Kasumi-1 (cell line): ENCODE measurements at regions not wholly inside any gene's neighbourhood (a gene's known extent, or its start where the extent isn't known, plus 50 kb on each side); places are given as distances from the start of the nearest gene placed in this dataset.
"Not testable (repeated sequence)": the region's sequence is repeated elsewhere in the genome, so short reads cannot be mapped to it uniquely, and the experiment has no call there.

Experiments used
- DNase-seq, 2 experiments: peaks; one replicate each; lab custom pipeline; 2025; lab: John Stamatoyannopoulos, UW

DNA sequence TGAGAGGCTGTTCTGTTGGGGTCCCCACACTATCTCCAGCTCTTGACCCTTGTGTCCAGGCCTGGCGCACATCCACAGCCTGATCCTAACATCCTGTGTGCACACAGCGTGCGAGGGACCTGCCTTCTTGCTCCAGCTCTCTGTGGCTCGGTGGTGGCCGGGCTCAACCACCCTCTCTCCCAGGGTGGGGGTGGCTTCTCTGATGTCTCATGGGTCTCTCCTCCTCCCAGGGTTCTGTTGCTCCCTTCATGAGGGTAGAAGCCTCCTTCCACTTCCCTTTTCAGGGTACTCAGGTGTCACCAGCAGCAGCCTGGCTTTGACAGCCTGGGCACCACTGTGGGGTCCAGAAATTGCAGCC is 196.9 kb upstream of the RAB6C start:
- no peak for DNase-seq

DNA sequence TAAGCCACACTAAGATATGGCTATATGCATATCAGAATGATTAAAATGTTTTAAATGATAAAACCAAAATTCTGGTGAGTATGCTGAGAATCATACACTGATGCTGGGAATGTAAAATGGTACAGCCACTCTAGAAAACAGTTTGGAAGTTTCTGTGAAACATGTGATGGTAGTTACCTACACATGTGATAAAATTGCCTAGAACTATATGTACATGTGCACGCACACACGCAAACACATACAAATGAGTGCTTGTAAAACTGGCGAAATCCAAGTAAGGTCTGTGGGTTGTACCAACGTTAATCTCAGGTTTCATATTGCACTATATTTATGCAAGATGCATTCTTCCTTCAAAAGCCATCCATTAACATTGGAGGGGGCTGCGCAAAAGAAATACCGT is 195.0 kb upstream of the RAB6C start:
- no peak for DNase-seq

DNA sequence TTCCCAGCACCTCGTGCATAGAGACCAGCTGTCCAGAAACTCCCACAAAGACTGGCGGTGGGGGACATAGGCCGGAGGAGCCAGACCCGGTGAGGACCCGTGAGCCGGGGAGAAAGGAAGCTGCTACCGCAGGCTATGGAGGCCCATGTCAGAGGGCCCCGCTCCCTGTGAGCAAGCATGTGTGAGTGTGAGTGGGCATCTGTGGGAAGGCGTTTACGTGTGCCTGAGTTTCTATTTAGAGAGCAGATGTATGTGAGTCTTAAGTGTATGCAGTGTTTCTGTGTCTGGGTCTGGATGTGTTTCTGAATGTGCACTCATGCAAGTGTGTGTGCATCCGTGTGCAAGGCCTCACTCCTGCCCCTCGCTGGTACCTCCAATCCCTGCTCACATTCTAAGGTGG is 187.8 kb upstream of the RAB6C start:
- DNase-seq, result no peak

DNA sequence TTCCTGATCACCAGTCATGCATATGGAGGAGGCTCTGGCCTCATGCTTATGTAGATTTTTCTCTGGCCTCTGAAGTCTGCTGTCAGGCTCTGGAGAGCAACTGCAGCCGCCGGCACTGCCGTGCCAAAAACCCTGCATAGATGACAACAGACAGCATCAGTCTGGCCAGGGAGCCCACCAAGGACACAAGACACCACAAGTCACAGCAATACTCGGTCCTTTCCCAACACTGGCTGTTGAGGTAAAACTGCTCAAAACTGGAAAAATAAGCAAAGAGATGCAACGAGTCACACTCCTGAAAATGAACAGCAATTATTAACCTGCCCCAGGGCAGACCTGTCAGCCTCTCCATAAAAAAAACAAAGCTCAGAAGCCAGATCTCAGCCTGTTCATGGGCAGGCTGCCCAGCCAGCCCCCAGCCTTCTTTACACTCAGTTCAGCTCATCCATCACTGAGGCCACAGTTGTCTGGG is 186.0 kb upstream of the RAB6C start:
- no peak for DNase-seq

DNA sequence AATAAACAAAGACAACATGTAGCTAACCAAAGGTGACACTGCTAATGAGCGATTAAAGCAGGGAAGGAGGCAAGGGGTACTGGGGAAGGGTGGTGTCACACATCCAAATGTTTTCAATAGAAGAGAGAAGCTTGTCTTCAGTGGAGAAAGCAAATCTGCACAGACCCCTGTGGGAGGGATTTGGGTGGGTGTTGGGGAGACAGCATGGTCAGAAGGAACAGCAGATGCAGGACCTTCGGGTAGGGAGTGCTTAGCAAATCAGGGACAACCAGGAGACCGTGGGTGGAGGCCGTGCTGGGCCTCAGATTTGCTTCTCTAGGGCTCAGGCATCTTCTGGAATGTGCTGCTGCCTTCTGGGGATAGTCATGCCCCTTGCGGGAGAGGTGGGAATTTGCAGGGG is 185.3 kb upstream of the RAB6C start:
- DNase-seq, result no peak

DNA sequence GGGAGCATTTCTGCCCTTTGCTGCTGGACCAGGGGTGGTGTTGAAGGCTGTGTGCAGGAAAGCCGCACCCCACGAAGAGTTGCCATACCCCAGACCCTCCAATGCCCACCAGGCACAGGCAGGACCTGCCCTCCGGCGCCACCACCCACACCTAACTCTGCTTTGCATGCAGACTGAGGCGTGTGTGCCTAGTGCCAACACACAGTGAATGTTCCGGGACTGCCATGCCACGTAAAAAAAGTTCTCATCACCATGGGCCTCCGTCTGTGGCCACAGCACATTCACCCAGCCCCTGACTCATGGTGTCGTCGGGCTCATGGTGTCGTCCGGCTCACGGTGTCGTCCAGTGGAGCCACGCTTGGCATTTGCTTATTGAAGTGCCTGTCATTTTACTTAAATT is 184.9 kb upstream of the RAB6C start:
- no peak for DNase-seq

DNA sequence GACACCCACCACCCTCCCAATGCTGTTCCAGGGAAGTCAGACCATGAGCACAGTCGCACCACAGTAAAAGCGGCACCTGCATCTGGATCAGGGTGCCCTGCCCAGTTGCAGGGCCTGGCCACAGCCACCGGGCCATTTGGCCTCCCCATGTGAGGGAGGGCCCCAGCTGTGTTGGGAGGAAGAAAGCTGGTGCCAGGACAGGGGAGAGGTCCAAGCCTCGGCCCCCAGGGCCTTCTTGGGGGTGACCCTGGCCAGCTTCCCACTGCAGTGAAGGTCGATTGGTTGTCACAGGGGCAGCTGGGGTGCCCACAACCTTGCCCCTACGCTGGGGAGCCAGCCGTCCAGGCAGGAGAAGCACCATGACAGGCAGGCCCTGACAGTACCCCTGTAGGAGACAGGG is 183.2 kb upstream of the RAB6C start:
- DNase-seq, result no peak

DNA sequence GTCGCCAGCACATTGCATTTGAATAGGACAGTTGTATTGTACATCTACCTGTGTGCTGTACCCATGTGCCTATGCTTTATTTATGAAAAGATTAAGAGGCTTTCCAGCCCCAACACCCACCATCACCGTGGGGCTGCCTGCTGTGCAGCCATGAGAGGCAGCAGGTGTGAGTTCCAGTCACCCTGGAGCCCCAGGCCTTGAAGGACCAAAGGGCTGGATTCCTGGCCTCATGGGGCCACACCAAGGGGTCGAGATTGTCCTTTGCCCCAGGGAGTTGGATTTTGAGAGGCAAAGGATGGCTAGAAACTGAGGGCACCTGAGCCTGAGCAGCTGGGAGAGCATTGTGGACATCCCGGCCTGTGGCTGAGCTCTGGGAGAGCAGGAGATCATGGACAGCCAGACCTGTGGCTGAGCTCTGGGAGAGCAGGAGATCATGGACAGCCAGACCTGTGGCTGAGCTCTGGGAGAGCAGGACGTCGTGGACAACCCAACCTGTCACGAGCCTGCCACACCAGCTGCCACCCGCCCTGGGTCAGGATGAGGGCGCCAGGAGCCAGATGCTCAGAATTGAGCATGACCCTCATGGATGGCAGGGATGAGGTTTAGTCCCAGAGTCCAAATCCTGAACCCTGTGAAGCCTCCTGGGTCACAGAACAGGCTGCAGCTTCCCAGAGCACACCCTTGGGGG is 182.5 kb upstream of the RAB6C start:
- no peak for DNase-seq

DNA sequence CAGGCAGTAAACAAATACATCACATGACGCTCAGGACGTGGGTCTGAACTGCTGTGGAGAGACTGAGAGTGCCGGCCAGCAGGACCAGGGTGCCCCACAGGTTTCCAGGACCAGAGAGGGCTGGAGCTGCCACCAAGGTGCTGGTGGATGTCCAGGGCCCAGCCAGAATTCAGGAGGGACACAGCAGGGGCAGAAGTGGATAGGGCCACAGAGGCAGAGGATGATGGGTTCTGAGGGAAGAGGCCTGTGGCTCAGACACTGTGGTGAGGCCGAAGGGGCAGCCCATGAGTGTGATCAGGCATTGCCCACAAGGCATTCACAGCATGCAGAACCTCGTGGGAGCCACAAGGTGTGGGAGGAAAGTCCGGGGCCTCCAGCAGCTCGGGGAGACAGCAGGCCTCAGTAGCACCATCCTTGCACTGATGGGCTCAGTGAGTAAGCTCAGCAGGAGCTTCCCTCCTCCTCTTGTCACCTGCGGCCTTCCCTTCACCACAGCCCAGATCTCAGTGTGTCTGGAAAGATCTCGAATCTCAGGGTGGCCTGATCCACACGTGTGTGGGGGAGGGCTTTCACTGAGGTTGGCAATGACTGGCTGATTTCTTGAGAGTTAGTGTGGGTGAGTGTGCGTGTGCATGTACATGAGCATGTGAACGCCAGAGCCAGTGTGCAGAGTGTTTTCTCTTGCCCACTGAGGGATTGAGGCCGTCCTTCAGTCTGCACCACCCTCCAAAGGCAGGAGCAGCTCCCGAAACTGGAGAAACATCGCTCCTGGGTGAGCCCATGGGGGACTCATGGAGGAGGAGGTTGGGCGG is 181.8 kb upstream of the RAB6C start:
- no peak for DNase-seq

DNA sequence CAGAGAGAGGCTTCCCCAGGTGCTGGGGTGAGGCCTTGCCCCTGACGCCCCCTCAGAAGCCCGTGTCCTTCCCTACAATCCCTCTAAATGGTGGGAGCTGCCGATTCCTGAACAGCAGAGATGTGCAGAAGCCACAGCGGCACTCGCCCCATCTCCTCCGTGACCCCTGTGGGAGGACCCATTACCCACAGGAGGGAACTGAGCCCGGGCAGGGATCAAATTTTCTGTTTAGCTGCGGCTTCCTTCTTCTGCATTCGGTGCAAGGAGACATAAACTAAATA is 181.2 kb upstream of the RAB6C start:
- DNase-seq, result no peak

DNA sequence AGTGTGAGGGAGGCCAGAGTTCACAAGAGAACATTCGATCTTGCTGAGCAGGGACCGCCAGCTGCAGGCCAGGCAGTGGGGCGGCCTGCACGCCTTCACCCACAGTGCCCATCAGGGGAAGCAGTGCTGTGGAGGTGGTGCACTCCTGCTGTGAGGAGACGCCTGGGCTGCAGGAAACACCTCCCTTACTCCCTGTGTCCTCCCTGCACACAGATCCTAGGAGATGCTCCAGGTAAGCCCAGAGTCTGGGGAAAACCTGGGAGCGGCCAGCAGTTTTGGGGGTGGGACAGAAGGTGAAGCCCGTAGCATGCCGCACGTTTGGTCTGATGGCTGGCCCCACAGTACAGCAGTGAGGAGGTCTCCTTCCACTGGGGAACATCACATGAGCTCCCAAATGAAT is 180.8 kb upstream of the RAB6C start:
- no peak for DNase-seq

DNA sequence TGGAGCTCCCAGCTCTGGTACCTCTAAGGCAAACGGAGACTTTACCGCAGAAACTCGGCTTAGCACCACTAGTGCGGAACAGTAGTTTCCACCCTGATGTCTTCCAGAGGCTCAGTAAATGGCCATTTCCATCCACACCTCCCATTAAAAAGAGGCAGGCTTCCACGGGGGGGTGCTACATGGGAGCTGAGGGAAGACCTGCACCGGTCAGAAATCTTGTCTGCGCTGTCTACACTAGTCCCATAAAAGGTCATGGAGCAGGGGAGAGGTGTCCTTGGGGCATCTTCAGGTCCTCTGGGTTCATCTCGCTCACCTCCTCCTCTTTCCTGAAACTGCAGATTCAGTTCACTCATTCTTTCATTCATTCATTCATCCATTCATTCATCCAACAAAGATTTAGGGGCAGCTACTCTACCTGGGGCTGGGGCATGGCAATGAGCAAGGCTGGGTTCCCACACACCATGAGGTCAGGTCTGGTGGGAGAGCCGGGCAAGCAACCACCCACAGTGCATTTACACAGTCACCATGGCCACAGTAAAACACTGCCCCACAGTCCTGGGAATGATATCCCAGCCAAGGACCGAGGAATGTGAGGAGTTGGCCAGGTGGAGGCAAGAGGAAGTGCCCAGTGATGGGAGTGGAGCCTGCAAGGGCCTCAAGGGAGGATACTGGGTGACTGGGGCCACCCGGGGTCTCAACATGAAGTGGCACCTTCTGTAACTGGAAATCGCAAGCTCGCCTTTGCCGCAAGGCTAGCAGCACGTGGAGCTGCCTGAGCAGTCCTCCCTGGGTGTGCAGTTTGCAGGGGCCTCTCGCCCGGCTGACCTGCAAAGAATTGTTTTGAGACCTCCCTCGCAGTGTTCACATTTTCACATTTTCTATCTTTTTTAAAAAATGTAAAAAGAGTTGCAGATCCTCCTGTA is 180.2 kb upstream of the RAB6C start:
- no peak for DNase-seq

DNA sequence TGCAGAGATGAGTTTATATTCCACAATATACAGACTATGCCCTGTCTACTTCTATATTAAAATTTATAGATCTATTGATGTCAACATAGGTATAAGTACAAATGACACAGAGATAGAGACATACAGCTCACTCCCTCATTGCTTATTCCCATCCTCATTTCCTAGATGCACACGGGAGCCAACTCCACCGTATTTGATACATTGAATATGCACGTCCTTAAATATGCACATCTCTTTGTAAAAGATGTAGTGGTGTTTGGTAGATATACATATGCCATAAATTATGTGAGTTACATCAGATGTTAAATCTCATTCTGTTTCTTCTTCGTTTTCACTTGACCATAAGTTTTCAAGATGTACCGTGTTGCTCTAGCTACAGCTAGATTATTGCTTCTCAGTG is 179.2 kb upstream of the RAB6C start:
- DNase-seq, result no peak

DNA sequence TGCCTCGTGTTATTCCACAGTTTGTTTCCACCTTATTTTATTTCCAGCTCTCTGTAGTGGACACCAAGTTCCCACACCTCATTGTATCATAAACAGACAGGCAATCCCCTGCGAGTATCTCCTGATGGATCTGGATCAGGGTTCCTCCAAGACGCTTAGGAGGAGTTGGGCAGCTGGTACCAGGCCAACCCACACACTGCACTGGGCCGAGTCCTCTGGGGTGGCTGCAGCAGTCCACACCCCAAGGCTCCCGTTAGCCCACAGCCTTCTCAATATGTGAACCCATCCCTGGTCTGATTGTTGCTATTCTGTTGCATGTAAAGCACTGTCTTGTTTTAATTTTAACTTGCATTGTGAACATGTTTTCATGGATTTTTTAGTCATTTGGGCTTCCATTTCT is 178.8 kb upstream of the RAB6C start:
- DNase-seq, result no peak

DNA sequence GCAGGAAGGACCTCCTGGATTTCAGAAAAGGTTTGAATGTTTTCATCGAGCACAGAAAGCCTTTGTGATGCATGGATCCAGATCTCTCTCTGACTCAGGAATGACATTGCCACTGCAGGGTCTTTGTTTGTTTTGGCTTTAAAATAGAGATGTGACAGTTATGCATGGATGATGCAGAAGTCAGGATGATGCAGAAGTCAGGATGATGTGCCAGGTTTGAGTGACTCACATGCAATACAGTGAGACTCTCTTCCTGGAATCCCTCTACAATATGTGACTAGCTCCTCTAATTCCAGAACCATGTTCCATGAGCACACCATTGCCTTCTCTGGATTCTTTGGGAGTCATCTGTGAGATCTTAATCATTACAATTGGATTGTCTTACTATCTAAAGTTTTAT is 177.9 kb upstream of the RAB6C start:
- no peak for DNase-seq

DNA sequence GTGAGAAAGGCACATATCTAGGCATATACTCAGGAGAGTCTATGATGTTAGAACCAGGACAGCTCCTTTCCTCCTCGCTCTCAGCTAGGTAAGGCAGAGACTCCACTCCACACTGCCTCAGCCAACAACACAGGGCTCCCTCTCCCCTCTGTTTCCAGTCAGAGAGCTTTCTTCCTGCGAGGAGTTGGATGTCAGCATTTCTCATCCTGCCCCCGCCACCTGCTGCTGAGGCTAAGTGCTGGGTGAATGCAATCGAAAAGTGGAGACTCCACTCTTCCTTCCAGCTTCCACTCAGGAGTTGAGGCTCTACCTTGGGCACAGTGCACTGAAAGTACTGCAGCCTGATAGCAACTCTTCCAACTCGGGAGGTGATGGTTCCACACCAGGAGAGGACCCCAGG is 177.2 kb upstream of the RAB6C start:
- DNase-seq, result no peak

DNA sequence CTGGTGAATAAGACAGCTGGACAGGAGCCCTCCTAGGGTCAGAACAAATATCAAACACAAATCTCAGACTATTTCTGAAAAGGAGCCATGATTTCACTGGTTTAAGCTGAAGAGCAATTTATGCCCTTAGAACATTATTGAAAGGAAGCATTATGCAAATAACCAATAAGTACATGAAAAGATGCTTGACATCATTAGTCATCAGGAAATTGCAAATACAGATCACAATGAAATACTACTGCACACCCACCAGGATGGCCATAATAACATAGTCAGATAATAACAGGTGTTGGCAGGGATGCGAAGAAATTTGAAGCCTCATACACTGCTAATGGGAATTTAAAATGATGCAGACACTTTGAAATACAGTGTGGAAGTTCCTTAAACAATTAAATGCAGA is 176.4 kb upstream of the RAB6C start:
- no peak for DNase-seq

DNA sequence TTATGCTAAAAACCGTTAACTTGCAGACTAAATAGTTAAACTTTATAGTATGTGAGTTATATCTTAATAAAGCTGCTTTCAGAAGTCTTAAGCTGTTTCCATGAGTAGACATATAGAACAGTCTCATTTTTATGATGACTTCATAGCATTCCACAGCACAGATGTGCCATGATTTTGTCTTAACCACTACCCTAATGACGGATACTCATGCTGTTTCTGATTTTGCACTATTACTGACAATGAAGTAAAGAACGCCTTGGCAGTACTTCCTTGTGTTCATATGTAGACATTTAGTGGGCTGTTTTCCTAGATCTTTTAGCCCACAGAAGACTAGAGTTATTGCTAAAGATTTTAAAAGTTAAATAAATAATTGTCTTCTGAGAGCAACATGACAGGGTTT is 175.6 kb upstream of the RAB6C start:
- no peak for DNase-seq

DNA sequence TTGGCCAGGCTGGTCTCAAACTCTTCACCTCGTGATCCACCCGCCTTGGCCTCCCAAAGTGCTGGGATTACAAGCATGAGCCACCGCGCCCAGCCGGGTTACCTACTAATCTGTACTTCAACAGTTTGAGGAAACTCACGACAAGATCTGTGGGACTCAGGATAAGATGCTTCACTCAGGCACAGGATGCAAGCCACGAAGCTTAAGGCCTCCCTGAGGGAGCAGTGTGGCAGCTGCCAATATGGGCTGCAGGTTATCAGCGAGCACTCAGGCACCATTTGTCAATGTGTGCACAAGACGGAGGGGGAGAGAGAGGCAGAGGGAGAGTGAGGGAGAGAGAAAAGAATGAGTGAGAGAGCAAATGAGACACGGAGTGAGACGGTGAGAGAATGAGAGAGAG is 173.6 kb upstream of the RAB6C start:
- no peak for DNase-seq

DNA sequence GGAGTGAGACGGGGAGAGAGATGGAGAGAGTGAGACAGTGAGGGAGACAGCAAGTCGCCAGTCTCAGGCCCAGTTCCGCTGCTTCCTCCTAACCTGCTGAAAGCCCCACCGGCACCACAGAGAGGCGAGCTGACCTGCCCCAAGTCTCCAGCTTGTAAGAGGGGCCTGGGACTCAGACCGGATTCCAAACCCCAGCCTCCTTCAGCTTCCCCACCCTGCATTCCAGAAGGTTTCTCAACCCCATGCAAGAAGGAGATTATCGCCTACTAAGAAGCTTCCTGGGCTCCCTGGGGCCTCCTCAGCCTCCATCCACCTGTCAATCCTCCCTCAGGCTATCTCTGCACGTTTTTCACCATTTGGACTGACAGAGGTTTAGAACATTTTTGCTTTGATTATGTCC is 173.1 kb upstream of the RAB6C start:
- DNase-seq, result no peak

DNA sequence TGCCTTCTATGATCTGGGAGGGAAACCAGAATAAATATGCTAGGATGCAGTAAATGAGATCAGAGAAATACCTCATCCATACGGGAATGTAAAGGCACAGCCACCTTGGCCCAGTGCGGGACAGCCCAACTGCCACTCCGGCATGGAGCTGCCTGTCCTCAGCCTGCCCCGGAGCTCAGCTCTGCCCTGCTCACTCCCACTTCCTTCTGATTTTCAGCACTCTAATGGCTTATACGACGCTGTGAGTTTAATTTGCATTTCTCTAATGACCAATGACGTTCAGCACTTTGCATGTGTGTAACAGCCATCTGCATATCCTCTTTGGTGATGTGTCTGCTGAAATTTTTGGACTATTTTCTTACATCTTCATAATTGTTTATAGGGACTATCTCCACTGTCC is 172.5 kb upstream of the RAB6C start:
- no peak for DNase-seq

DNA sequence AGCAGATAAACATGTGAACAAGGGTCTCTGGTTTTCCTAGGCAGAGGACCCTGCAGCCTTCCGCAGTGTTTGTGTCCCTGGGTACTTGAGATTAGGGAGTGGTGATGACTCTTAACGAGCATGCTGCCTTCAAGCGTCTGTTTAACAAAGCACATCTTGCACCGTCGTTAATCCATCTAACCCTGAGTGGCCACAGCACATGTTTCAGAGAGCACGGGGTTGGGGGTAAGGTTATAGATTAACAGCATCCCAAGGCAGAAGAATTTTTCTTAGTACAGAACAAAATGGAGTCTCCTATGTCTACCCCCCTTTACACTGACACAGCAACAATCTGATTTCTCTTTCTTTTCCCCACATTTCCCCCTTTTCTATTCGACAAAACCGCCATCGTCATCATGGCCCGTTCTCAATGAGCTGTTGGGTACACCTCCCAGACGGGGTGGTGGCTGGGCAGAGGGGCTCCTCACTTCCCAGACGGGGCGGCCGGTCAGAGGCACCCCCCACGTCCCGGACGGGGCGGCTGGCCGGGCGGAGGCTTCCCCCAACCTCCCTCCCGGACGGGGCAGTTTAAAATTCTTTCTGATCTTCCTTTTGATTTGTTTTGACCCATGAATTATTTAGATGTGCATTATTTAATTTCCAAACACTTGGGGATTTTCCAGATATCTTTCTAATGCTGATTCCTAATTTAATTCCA is 171.7 kb upstream of the RAB6C start:
- not testable (repeated sequence) for DNase-seq
